Esophagus squamous epithelium (tissue), 5 donors: ENCODE measurements at regions not wholly inside any gene's neighbourhood (a gene's known extent, or its start where the extent isn't known, plus 50 kb on each side); places are given as distances from the start of the nearest gene placed in this dataset.
A peak's percentile ranks its signal among the peaks of the same experiment; 100 is the strongest.
"Not testable (repeated sequence)": the region's sequence is repeated elsewhere in the genome, so short reads cannot be mapped to it uniquely, and the experiment has no call there.

Experiments used
- DNase-seq: peaks from one replicate; lab custom pipeline; 2025; lab: John Stamatoyannopoulos, UW
- H3K27ac ChIP-seq, 4 donors: fragments of 200-600 bp; sonication (generic); one replicate each; pipeline ENCODE4 v1.5.1; 2016 to 2019; ENCODE audit warnings: mild to moderate bottlenecking in 1 of 4
- H3K27me3 ChIP-seq, 4 donors: fragments of 200-600 bp; sonication (generic); 1 replicate in 3 of 4; 2 replicates in 1 of 4; pipeline versions ENCODE4 v1.5.1 to v1.6.0; 2017 to 2021; ENCODE audit warnings: antibody characterized with exemption in 1 of 4
- H3K36me3 ChIP-seq, 3 donors: fragments of 200-600 bp; sonication (generic); one replicate each; pipeline ENCODE4 v1.5.1; 2016 to 2019
- H3K4me1 ChIP-seq, 3 donors: fragments of 200-600 bp; sonication (generic); one replicate each; pipeline ENCODE4 v1.5.1; 2017 to 2019
- H3K4me3 ChIP-seq, 4 donors: fragments of 200-600 bp; sonication (generic); 1 replicate in 3 of 4; 2 replicates in 1 of 4; pipeline ENCODE4 v1.5.1; 2016 to 2019; ENCODE audit warnings: mild to moderate bottlenecking in 2 of 4, moderate library complexity in 1 of 4
- H3K9me3 ChIP-seq, 3 donors: fragments of 200-600 bp; sonication (generic); one replicate each; pipeline ENCODE4 v1.5.1; 2016 to 2019
- CTCF ChIP-seq, 6 experiments: fragments of 450-650 bp in 4 of 6; fragments of 200-600 bp in 2 of 6; sonication (generic) in 2 of 6; IDR thresholded peaks; one replicate each; pipeline ENCODE4 v1.5.1; 2016 to 2019; ENCODE audit warnings: antibody characterized with exemption in 6 of 6, mild to moderate bottlenecking in 4 of 6, moderate library complexity in 4 of 6
- POLR2A ChIP-seq, 4 donors: fragments of 450-650 bp; IDR thresholded peaks; one replicate each; pipeline ENCODE4 v1.6.1; 2017; ENCODE audit warnings: antibody characterized with exemption in 4 of 4, mild to moderate bottlenecking in 4 of 4, moderate library complexity in 3 of 4
- WGBS, 2 donors: methylation state at CpG; one replicate each; pipeline ENCODE4 v1.1.5; 2018; 5-methylcytosine and 5-hydroxymethylcytosine counted together
- intact Hi-C: fragments of 100-400 bp; cut with DNase I; formaldehyde crosslinking; loops from one replicate; pipeline ENCODE4 v1.15.0; 2022
- donor health status: DM: yes; HTN: yes; CAD: no.

- Histone ChIP-seq H3K9me3 (no peaks in the 10 kb centered on the region), H3K27me3 (no peaks in the 10 kb centered on the region), H3K27ac (peak overlapping the region in 1 of 4 donors; percentile 37), H3K36me3 (no peaks in the 10 kb centered on the region), H3K4me3 (no peak overlapping the region), H3K4me1 (peaks cover 0 to 35% (median 3%) of the 10 kb centered on the region in 3 donors)
- no peak for TF ChIP-seq CTCF (IDR thresholded peaks at IDR 0.05)
- no peak for TF ChIP-seq POLR2A (IDR thresholded peaks at IDR 0.05)
- 40 to 42% methylated on average over 4 of the region's 4 CpGs for whole genome bisulfite sequencing, 2 donors
- intact Hi-C loops: no loop called here
- DNase-seq: no peak
Observed at GRCh38 chr5:56759521-56760216, 55.7 kb upstream of the MAP3K1 start.

GRCh38 chr5:56757077-56757476, 58.3 kb upstream of the MAP3K1 start:
- H3K4me3 ChIP-seq: no peak overlapping the region
- DNase-seq: no peak
- H3K36me3 ChIP-seq: no peaks in the 10 kb centered on the region
- no peaks in the 10 kb centered on the region for H3K27me3 ChIP-seq
- WGBS, 2 donors: 44 to 68% methylated on average over 3 to 4 of the region's 5 CpGs
- TF ChIP-seq CTCF (IDR thresholded peaks at IDR 0.05) (no peak), POLR2A (IDR thresholded peaks at IDR 0.05) (no peak)
- peaks cover 0 to 6% (median 0%) of the 10 kb centered on the region in 3 donors for H3K9me3 ChIP-seq
- intact Hi-C loops: no loop called here
- no peak overlapping the region for H3K27ac ChIP-seq
- peaks cover 0 to 35% (median 0%) of the 10 kb centered on the region in 3 donors for H3K4me1 ChIP-seq

GRCh38 chr5:56755036-56755555, 60.3 kb upstream of the MAP3K1 start:
- DNase-seq: no peak
- 78 to 89% methylated on average over 3 of the region's 3 CpGs for WGBS, 2 donors
- no peaks in the 10 kb centered on the region for H3K36me3 ChIP-seq
- H3K9me3 ChIP-seq: peaks cover 0 to 11% (median 0%) of the 10 kb centered on the region in 3 donors
- intact Hi-C loops: no loop called here
- TF ChIP-seq CTCF (IDR thresholded peaks at IDR 0.05): no peak
- TF ChIP-seq POLR2A (IDR thresholded peaks at IDR 0.05): no peak
- H3K27me3 ChIP-seq: no peaks in the 10 kb centered on the region
- H3K4me1 ChIP-seq: peaks cover 0 to 23% (median 0%) of the 10 kb centered on the region in 3 donors
- no peak overlapping the region for H3K4me3 ChIP-seq
- H3K27ac ChIP-seq: no peak overlapping the region

- H3K4me3 ChIP-seq, DNase-seq, intact Hi-C loops, H3K27me3 ChIP-seq, H3K4me1 ChIP-seq, H3K36me3 ChIP-seq, H3K27ac ChIP-seq: not testable (repeated sequence)
- WGBS, 2 donors: 88 to 97% methylated on average over 4 to 5 of the region's 5 CpGs
- peaks cover 0 to 11% (median 0%) of the 10 kb centered on the region in 3 donors for H3K9me3 ChIP-seq
Observed at GRCh38 chr5:56753588-56753987, 61.8 kb upstream of the MAP3K1 start.

- Histone ChIP-seq H3K36me3 (no peaks in the 10 kb centered on the region), H3K27ac (no peak overlapping the region), H3K27me3 (no peaks in the 10 kb centered on the region), H3K4me3 (no peak overlapping the region), H3K9me3 (peaks cover 0 to 11% (median 0%) of the 10 kb centered on the region in 3 donors), H3K4me1 (peaks cover 0 to under 1% (median 0%) of the 10 kb centered on the region in 3 donors)
- TF ChIP-seq CTCF (IDR thresholded peaks at IDR 0.05): no peak
- no peak for TF ChIP-seq POLR2A (IDR thresholded peaks at IDR 0.05)
- no peak for DNase-seq
- intact Hi-C loops: no loop called here
- WGBS, 2 donors: 66 to 70% methylated on average over 2 of the region's 2 CpGs
Observed at GRCh38 chr5:56751572-56752313, 63.6 kb upstream of the MAP3K1 start.
